A549 (cell line): ENCODE measurements at regions not wholly inside any gene's neighbourhood (a gene's known extent, or its start where the extent isn't known, plus 50 kb on each side); places are given as distances from the start of the nearest gene placed in this dataset.

Source experiments
- ATAC-seq, 2 experiments: fragments of 200-7000 bp in 1 of 2; fragments of >200 bp in 1 of 2; cut with Nextera tagmentation in 1 of 2; cut with Tn5 transposase in 1 of 2; 3 replicates each; pipeline versions ENCODE4 v1.8.0 to v1.9.1; 2018 to 2020; ENCODE audit warnings: mild to moderate bottlenecking in 1 of 2, moderate library complexity in 1 of 2
- CTCF ChIA-PET: fragments of 300-600 bp; sonication (Branson Sonifier 250); formaldehyde crosslinking; extraction: SDS; loops from one replicate; lab custom pipeline; 2021; ENCODE audit warnings: antibody characterized with exemption, inconsistent platforms; lab: Yijun Ruan, JAX
- POLR2A ChIA-PET: fragments of 350-600 bp; formaldehyde crosslinking; extraction: SDS; loops from one replicate; lab custom pipeline; 2021; ENCODE audit warnings: antibody characterized with exemption, inconsistent platforms; lab: Yijun Ruan, JAX
- DNase-seq, 2 experiments: peaks; one replicate each; pipeline versions ENCODE4 v3.0.0 to v3.0.0-alpha.2; 2011 to 2016; ENCODE audit warnings: low read depth in 1 of 2, low spot score in 1 of 2
- FAIRE-seq: peaks from 2 replicates; lab custom pipeline; 2011; peaks lifted over from hg19 to GRCh38; lab: Jason Lieb, UNC
- H3K27ac ChIP-seq, 2 experiments: fragments of >200 bp; sonication (Bioruptor Twin); formaldehyde crosslinking; 3 replicates each; pipeline ENCODE4 v1.5.1; 2016 to 2017
- H3K4me1 ChIP-seq: fragments of >200 bp; sonication (Bioruptor Twin); formaldehyde crosslinking; 3 replicates; pipeline ENCODE4 v1.6.1; 2016
- H3K4me2 ChIP-seq: fragments of >200 bp; sonication (Bioruptor Twin); formaldehyde crosslinking; 3 replicates; pipeline ENCODE4 v1.6.1; 2016
- H3K4me3 ChIP-seq: fragments of >200 bp; sonication (Bioruptor Twin); formaldehyde crosslinking; 3 replicates; pipeline ENCODE4 v1.5.1; 2016
- H3K9me3 ChIP-seq: fragments of >200 bp; sonication (Bioruptor Twin); formaldehyde crosslinking; 3 replicates; pipeline ENCODE4 v1.6.1; 2016
- BHLHE40 ChIP-seq: IDR thresholded peaks from 2 replicates; pipeline ENCODE4 v1.6.1; 2012; ENCODE audit warnings: low read depth, low read length, inconsistent platforms
- CBX8 ChIP-seq: fragments of 200-600 bp; sonication (generic); IDR thresholded peaks from 2 replicates; pipeline ENCODE4 v1.6.1; 2016
- EHF ChIP-seq: fragments of 250-450 bp; sonication (Bioruptor Pico); IDR thresholded peaks from 2 replicates; pipeline ENCODE4 v1.5.0; 2020; ENCODE audit warnings: mild to moderate bottlenecking
- ESRRA ChIP-seq: fragments of 150-350 bp; IDR thresholded peaks from 2 replicates; pipeline ENCODE4 v1.6.1; 2014; ENCODE audit warnings: mild to moderate bottlenecking, low read length, borderline replicate concordance
- FOSL2 ChIP-seq, 2 experiments: fragments of 450-650 bp in 1 of 2; fragments of >200 bp in 1 of 2; sonication (Bioruptor Twin) in 1 of 2; formaldehyde crosslinking; IDR thresholded peaks; 2 replicates each; pipeline versions ENCODE4 v1.5.0 to v1.6.1; 2016 to 2020; ENCODE audit warnings: mild to moderate bottlenecking in 1 of 2, moderate library complexity in 1 of 2
- HDAC2 ChIP-seq: fragments of 200-600 bp; sonication (generic); IDR thresholded peaks from 2 replicates; pipeline ENCODE4 v1.6.1; 2016
- JUN ChIP-seq, 2 experiments: fragments of >200 bp; sonication (Bioruptor Twin); formaldehyde crosslinking; IDR thresholded peaks; 2 replicates in 1 of 2; 3 replicates in 1 of 2; pipeline ENCODE4 v1.6.1; 2016 to 2017
- KDM1A ChIP-seq: fragments of 200-600 bp; sonication (generic); IDR thresholded peaks from 2 replicates; pipeline ENCODE4 v1.6.1; 2016; ENCODE audit warnings: low read depth, mild to moderate bottlenecking
- KDM5A ChIP-seq: fragments of 200-600 bp; sonication (generic); IDR thresholded peaks from 2 replicates; pipeline ENCODE4 v1.6.1; 2016; ENCODE audit warnings: antibody characterized with exemption, mild to moderate bottlenecking
- MAFK ChIP-seq: fragments of 450-650 bp; IDR thresholded peaks from 2 replicates; pipeline ENCODE4 v1.6.1; 2014; ENCODE audit not compliant: partially characterized antibody
- NFE2L2 ChIP-seq: fragments of 150-350 bp; conservative IDR thresholded peaks from 2 replicates; pipeline ENCODE4 v1.6.1; 2014; ENCODE audit warnings: low read length
- NPAS2 ChIP-seq: fragments of 250-450 bp; sonication (Bioruptor Pico); IDR thresholded peaks from 2 replicates; pipeline ENCODE4 v1.8.0; 2022; ENCODE audit warnings: mild to moderate bottlenecking, moderate library complexity, borderline replicate concordance
- NR3C1 ChIP-seq: fragments of >200 bp; sonication (Bioruptor Twin); formaldehyde crosslinking; IDR thresholded peaks from 3 replicates; pipeline ENCODE4 v1.6.1; 2017
- POLR2A ChIP-seq: IDR thresholded peaks from 2 replicates; pipeline ENCODE4 v1.6.1; 2012; ENCODE audit warnings: mild to moderate bottlenecking, low read length
- RAD21 ChIP-seq, 2 experiments: fragments of >200 bp in 1 of 2; sonication (Bioruptor Twin) in 1 of 2; formaldehyde crosslinking in 1 of 2; IDR thresholded peaks in 1 of 2; conservative IDR thresholded peaks in 1 of 2; 2 replicates in 1 of 2; 3 replicates in 1 of 2; pipeline ENCODE4 v1.6.1; 2012 to 2018; ENCODE audit warnings: inconsistent platforms in 1 of 2
- SMC3 ChIP-seq: fragments of >200 bp; sonication (Bioruptor Twin); formaldehyde crosslinking; IDR thresholded peaks from 3 replicates; pipeline ENCODE4 v1.6.1; 2018; ENCODE audit warnings: inconsistent platforms
- TP53 ChIP-seq: fragments of 250-450 bp; sonication (Bioruptor Pico); IDR thresholded peaks from 2 replicates; pipeline ENCODE4 v1.5.0; 2021; ENCODE audit warnings: mild to moderate bottlenecking, moderate library complexity
- ZNF302 ChIP-seq: fragments of 250-450 bp; sonication (Bioruptor Pico); IDR thresholded peaks from 2 replicates; pipeline ENCODE4 v1.9.0; 2021; ENCODE audit warnings: inconsistent platforms, mild to moderate bottlenecking, moderate library complexity
- WGBS: methylation state at CpG from one replicate; pipeline ENCODE4 v1.1.6; 2017; ENCODE audit errors: missing lambda C conversion rate; 5-methylcytosine and 5-hydroxymethylcytosine counted together
- TF ChIP-seq, protein P1 (sequence below): fragments of >200 bp; sonication (Bioruptor Twin); formaldehyde crosslinking; IDR thresholded peaks from 3 replicates; pipeline ENCODE4 v1.6.1; 2016
- TF ChIP-seq, protein P2 (sequence below): IDR thresholded peaks from 2 replicates; pipeline ENCODE4 v1.6.1; 2012
- TF ChIP-seq, protein P3 (sequence below): fragments of >200 bp; sonication (Bioruptor Twin); formaldehyde crosslinking; IDR thresholded peaks from 3 replicates; pipeline ENCODE4 v1.5.1; 2016
- TF ChIP-seq, protein P4 (sequence below): fragments of 200-600 bp; sonication (generic); IDR thresholded peaks from 2 replicates; pipeline ENCODE4 v1.6.1; 2016; ENCODE audit warnings: antibody characterized with exemption, mild to moderate bottlenecking, moderate library complexity
- TF ChIP-seq, protein P5 (sequence below): fragments of >200 bp; sonication (Bioruptor Twin); formaldehyde crosslinking; IDR thresholded peaks from 2 replicates; pipeline ENCODE4 v1.6.1; 2016

DNA sequence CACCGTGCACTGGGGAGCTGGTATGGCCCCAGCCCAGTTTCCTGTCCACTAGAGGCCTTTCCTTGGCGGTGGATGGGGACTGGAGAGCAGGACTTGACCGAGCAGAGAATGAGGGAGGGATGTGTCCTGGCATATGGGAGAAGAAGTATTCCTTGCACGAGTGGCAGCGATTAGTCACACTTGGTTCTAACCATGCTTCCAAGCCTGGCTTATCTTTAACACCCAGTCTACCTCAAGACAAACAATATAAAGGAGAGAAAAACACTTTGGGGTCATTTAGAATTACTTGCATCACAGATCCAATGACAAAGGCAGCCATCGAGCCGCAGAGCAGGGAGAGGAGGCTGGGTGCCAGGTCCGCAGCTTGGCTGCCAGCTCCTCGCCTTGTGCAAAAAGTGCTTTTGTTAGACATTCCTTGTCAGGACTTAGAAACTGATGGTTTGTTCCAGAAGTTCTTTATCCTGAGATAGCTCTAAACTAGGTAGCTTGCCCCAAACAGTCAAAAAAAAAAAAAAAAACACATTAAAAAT is 214.9 kb upstream of the GMDS start:
- no peaks in the 10 kb centered on the region for H3K4me1 ChIP-seq
- ATAC-seq: no peak

DNA sequence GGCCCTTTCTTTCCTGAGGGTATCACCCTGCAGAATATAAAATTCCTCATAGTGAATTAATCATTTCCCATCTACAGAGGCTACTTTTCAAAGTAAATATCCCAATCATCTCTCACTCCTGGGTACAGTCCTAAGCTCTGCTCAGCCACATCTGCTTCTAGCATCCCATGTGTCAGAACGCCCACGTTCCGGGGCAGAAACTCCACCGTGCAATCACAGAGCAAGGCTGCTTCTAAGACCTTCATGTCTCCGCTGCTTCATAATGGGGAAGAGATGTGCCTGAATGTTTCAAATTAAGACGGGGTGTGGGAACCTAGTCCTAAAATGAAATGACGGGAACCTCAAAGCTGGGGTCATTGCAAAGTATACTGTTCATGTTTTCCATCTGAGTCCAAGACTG is 208.8 kb upstream of the GMDS start:
- DNase-seq (no peak), ATAC-seq (no peak), FAIRE-seq (no peak)
- ChIA-PET CTCF (no interaction called here), POLR2A (no interaction called here)
- Histone ChIP-seq H3K27ac (no peak overlapping the region), H3K9me3 (no peaks in the 10 kb centered on the region), H3K4me3 (no peak overlapping the region), H3K4me2 (no peak overlapping the region), H3K4me1 (peaks cover 2% of the 10 kb centered on the region; the same call in 1 of the 3 replicates)
- no peak for TF ChIP-seq KDM5A
- TF ChIP-seq, protein P1, sequence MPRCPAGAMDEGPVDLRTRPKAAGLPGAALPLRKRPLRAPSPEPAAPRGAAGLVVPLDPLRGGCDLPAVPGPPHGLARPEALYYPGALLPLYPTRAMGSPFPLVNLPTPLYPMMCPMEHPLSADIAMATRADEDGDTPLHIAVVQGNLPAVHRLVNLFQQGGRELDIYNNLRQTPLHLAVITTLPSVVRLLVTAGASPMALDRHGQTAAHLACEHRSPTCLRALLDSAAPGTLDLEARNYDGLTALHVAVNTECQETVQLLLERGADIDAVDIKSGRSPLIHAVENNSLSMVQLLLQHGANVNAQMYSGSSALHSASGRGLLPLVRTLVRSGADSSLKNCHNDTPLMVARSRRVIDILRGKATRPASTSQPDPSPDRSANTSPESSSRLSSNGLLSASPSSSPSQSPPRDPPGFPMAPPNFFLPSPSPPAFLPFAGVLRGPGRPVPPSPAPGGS: no peak
- WGBS: 76% methylated on average over 7 of the region's 7 CpGs

More for the DNA sequence above, 214.9 kb upstream of the GMDS start:
- POLR2A ChIA-PET: no interaction called here
- H3K4me3 ChIP-seq: no peak overlapping the region
- no peak for TF ChIP-seq TP53 (CRISPR knock-in tag)
- no peak for TF ChIP-seq FOSL2 (IDR thresholded peaks at IDR 0.05)
- TF ChIP-seq FOSL2 (CRISPR knock-in tag; IDR thresholded peaks at IDR 0.05): no peak
- no peak for TF ChIP-seq NPAS2 (CRISPR knock-in tag)
- no peak for TF ChIP-seq JUN (IDR thresholded peaks at IDR 0.05)
- no peak for TF ChIP-seq ESRRA
- TF ChIP-seq HDAC2: no peak
- no peak for TF ChIP-seq KDM1A
- no peak for TF ChIP-seq SMC3
- no peak for TF ChIP-seq KDM5A
- TF ChIP-seq NFE2L2: no peak
- no peak for TF ChIP-seq POLR2A
- no peak for TF ChIP-seq MAFK
- no peak for TF ChIP-seq EHF (CRISPR knock-in tag)
- TF ChIP-seq, protein P2, sequence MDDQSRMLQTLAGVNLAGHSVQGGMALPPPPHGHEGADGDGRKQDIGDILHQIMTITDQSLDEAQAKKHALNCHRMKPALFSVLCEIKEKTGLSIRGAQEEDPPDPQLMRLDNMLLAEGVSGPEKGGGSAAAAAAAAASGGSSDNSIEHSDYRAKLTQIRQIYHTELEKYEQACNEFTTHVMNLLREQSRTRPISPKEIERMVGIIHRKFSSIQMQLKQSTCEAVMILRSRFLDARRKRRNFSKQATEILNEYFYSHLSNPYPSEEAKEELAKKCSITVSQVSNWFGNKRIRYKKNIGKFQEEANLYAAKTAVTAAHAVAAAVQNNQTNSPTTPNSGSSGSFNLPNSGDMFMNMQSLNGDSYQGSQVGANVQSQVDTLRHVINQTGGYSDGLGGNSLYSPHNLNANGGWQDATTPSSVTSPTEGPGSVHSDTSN: no peak
- TF ChIP-seq ZNF302 (CRISPR knock-in tag): no peak
- TF ChIP-seq, protein P1: no peak
- TF ChIP-seq, protein P3, sequence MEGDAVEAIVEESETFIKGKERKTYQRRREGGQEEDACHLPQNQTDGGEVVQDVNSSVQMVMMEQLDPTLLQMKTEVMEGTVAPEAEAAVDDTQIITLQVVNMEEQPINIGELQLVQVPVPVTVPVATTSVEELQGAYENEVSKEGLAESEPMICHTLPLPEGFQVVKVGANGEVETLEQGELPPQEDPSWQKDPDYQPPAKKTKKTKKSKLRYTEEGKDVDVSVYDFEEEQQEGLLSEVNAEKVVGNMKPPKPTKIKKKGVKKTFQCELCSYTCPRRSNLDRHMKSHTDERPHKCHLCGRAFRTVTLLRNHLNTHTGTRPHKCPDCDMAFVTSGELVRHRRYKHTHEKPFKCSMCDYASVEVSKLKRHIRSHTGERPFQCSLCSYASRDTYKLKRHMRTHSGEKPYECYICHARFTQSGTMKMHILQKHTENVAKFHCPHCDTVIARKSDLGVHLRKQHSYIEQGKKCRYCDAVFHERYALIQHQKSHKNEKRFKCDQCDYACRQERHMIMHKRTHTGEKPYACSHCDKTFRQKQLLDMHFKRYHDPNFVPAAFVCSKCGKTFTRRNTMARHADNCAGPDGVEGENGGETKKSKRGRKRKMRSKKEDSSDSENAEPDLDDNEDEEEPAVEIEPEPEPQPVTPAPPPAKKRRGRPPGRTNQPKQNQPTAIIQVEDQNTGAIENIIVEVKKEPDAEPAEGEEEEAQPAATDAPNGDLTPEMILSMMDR: no peak
- TF ChIP-seq BHLHE40: no peak
- DNase-seq (no peak), FAIRE-seq (no peak)
- no peak overlapping the region for H3K4me2 ChIP-seq
- no peak overlapping the region for H3K27ac ChIP-seq
- CTCF ChIA-PET: interaction anchor here (1.1 kb wide), 1 partner anchor 98 kb away, joined by 4 read pairs; no protein-coding TSS in a partner anchor
- 89% methylated on average over 7 of the region's 9 CpGs for WGBS
- H3K9me3 ChIP-seq: no peaks in the 10 kb centered on the region

DNA sequence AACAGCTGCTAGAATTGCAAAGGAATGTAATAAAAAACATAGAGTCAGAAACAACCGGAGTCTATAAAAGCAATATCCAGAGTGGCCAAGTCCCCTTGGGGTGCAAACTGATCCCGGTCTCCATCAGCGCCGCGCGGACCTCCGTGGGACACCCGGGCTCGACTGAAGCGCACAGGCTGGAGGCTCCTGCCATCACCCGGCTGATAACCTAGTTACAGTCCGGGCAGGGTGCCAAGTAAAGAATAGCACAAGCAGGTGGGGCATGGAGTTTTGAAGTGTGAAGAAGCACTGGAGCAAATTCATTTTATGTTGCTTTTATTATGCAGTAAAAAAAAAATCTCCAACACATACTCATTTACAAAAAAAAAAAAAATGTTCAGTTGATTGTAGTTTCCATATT is 205.1 kb upstream of the GMDS start:
- CTCF ChIA-PET: interaction anchor here (1.8 to 2.1 kb wide), 2 partner anchors 242 to 243 kb away, joined by 4 to 11 read pairs; no protein-coding TSS in a partner anchor
- DNase-seq (no peak), FAIRE-seq (no peak), ATAC-seq (no peak)
- Histone ChIP-seq H3K4me3 (no peak overlapping the region), H3K27ac (no peak overlapping the region), H3K9me3 (no peaks in the 10 kb centered on the region), H3K4me1 (peaks cover 5% of the 10 kb centered on the region; the same call in 1 of the 3 replicates), H3K4me2 (no peak overlapping the region)
- WGBS: 70% methylated on average over 12 of the region's 12 CpGs
- POLR2A ChIA-PET: no interaction called here
- TF ChIP-seq, protein P4, sequence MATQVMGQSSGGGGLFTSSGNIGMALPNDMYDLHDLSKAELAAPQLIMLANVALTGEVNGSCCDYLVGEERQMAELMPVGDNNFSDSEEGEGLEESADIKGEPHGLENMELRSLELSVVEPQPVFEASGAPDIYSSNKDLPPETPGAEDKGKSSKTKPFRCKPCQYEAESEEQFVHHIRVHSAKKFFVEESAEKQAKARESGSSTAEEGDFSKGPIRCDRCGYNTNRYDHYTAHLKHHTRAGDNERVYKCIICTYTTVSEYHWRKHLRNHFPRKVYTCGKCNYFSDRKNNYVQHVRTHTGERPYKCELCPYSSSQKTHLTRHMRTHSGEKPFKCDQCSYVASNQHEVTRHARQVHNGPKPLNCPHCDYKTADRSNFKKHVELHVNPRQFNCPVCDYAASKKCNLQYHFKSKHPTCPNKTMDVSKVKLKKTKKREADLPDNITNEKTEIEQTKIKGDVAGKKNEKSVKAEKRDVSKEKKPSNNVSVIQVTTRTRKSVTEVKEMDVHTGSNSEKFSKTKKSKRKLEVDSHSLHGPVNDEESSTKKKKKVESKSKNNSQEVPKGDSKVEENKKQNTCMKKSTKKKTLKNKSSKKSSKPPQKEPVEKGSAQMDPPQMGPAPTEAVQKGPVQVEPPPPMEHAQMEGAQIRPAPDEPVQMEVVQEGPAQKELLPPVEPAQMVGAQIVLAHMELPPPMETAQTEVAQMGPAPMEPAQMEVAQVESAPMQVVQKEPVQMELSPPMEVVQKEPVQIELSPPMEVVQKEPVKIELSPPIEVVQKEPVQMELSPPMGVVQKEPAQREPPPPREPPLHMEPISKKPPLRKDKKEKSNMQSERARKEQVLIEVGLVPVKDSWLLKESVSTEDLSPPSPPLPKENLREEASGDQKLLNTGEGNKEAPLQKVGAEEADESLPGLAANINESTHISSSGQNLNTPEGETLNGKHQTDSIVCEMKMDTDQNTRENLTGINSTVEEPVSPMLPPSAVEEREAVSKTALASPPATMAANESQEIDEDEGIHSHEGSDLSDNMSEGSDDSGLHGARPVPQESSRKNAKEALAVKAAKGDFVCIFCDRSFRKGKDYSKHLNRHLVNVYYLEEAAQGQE: no peak
- no peak for TF ChIP-seq RAD21 (conservative IDR thresholded peaks at IDR 0.05 in 1 of 2, IDR thresholded peaks at IDR 0.05 in 1 of 2)
- TF ChIP-seq CBX8: no peak
- TF ChIP-seq, protein P5, sequence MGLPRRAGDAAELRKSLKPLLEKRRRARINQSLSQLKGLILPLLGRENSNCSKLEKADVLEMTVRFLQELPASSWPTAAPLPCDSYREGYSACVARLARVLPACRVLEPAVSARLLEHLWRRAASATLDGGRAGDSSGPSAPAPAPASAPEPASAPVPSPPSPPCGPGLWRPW: no peak
- TF ChIP-seq, protein P1: no peak
- no peak for TF ChIP-seq NR3C1
- TF ChIP-seq NFE2L2: no peak
- no peak for TF ChIP-seq MAFK
